Stimulated activated CD4-positive, alpha-beta T cell treated with anti-CD3 and anti-CD28 coated beads, Interleukin-15, amount 100 ng/mL, for 24 hours (primary cell): ENCODE measurements at regions not wholly inside any gene's neighbourhood (a gene's known extent, or its start where the extent isn't known, plus 50 kb on each side); places are given as distances from the start of the nearest gene placed in this dataset.

Experiments
- DNase-seq: peaks from one replicate; pipeline ENCODE4 v3.0.0-alpha.2; 2020

DNA sequence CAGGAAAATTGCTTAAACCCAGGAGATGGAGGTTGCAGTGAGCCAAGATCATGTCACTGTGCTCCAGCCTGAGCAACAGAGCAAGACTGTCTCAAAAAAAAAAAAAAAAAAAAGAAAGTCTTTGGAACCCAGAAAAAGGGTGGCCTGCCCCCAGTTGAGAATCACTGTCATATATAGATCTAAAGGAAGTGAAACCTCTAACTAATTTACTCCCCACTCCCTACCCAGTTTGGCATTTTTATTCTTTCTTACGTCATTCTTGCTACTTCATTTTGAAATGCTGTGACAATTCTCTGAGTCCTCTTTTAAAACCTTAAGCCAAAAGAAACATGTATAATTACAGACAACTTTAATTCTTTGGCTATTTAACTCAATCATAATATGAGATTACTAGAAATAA is 254.8 kb downstream of the CDC5L start:
- peak; percentile 24 for DNase-seq

DNA sequence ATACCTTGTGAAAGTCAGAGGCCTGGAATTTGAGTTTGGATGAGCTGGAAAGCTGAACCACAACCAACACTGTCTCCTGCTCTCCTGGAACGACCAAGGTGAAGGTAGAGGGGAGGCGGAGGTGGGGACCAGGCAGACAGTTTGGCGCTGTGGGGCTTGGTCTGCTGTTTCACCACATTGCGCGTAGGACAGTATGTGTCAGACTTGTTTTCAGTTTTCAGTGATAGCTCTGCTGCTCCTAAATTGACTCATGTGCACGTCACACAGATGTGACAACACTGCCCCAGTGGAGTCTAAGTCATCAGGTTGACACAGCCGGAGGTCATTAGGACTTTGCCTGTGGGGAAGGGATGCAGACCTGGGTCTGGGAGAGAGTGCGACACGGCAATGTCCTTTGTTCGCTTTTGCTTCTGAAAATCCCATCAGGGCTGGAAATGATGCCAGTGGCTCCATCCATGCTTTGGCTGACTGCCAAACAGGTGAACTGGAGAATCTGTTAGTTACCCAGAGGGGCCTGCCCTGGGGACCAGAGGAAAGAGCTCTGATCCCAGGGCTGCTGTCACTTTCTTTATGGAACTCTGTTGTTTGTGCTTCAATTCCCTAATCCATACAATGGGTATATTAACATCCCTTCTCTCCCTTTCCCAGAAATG is 255.5 kb downstream of the CDC5L start:
- peak; percentile 72 for DNase-seq

DNA sequence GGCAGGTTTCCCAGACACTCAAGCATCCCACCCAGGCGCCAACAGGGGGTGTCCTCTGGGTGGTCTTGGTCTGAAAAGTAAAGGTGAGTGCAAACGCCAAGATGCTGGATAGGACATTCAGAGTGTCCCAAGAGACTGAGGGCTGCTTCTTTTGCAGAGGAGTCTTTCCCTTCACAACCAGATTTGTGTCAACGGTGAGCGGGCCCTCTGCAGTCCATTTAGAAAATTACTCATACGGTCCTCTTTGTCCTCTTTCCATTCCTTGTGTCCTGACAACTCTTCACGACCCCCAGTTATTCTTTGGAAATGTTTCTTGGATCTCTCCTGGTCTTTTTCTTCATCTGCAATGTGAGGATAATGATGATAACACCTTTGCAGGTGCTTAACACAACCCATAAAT is 257.8 kb downstream of the CDC5L start:
- DNase-seq: no peak

DNA sequence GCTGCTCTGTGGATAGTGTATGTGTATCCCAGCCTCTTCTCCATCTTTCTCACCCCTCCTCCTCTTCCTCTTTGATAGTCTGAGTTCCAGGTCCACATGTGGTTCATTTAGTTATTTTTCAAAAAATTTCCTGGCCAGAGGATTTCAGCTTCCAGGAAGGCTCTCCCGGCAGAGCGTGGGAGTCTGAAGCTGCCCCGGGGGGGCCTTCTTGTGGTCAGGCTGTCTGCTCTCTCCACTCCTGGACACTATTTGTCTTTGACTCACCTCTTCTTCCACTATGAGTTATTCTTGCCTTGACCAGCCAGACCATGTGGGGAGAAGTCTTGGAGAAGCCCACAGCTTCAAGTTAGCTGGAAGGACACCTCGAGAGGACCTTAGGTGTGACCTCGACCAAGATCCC is 258.8 kb downstream of the CDC5L start:
- no peak for DNase-seq

DNA sequence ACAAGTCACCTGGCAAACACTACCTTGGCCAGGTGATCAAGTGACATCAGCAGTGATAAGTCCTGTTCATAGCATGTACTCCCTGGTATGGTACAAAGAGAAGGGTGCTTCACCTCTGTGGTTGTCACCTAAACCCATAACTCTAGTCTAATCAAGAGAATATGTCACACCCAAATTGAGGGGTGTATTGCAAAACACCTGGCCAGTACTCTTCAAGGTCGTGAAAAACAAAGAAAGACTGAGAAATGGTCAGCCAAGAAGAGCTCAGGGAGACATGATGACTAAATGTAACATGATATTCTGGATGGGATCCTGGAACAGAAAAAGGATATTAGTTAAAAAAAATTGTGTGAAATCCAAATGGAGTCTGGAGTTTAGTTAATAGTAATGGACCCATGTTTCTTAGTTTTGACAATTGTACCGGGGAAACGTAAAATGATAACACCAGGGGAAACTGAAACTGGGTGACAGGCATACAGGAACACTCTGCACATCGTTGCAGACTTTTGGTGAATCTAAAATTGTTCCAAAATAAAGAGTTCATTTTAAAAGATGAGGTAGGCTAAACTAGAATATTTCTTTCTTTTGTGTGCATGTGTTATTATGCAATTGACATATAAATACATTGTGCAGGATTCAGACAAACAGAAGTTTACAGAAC is 262.0 kb downstream of the CDC5L start:
- DNase-seq: no peak

DNA sequence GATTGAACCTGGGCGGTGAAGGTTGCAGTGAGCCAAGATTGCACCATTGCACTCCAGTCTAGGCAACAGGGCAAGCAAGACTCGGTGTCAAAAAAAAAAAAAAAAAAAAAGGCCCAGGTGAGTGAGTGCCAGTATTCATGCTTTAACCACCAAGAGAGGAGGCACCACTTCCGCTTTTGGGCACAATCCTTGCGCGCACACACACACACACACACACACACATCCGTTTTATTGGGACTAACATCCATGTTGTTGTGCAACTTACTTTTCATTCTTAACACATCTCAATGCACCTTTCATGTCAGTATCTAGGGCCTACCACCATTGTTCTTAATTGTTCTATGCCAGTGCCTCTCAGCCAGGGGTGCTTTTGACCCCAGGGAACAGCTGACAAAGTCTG is 263.0 kb downstream of the CDC5L start:
- DNase-seq: no peak

DNA sequence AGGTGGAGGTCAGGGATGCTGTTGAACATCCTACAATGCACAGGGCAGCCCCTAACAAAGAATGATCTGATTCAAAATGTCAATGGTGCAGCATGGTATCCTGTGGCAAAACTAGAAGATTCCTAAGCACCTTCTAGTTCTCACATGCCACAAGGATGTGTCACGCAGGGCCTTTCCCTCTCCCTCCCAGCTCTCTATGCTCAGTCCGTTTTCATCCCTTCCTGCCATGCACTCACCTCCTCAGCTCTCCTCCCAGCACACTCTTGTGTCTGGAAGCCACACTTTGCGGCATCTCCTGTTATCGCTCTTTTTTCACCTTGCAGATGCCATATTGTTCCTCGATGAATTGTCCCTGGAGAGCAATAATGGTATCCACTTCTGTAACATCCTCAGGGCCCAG is 263.4 kb downstream of the CDC5L start:
- no peak for DNase-seq

DNA sequence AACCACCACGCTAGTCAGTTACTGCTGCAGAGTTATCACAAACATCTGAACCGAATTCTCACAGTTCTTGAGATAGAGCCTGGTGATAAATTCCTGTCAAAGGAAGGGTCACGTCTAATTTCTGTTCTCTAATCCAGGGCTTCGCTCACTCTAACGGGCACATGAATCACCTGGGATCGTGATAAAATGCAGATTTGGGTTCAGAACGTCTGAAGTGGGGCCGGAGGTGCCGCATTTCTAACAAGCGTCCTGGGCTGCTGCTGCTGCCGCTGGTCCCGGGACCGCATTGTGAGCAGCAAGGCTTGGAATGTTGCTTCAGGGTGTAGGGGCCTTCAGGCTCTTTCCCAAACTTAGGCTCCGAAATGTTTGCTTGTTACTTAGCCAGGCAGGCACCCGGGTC is 264.1 kb downstream of the CDC5L start:
- no peak for DNase-seq

DNA sequence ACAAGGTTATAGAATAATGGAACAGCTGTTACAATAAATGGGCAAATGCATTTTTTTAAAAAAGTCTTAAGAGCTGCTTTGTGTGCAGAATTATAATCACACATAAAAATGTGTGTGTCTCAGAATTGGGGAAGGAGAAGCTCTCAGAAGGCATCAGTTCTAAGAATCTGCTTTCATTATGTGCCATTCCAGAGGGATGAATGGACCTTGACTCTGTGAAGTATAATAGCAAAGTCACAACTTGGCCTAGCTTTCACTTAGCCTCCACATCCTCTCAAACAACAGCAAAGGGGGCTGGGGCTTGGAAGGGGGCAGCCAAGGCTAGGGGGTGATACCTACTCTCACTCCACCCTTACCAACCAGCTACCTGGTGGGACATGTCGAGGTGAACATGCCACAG is 265.0 kb downstream of the CDC5L start:
- DNase-seq: no peak

DNA sequence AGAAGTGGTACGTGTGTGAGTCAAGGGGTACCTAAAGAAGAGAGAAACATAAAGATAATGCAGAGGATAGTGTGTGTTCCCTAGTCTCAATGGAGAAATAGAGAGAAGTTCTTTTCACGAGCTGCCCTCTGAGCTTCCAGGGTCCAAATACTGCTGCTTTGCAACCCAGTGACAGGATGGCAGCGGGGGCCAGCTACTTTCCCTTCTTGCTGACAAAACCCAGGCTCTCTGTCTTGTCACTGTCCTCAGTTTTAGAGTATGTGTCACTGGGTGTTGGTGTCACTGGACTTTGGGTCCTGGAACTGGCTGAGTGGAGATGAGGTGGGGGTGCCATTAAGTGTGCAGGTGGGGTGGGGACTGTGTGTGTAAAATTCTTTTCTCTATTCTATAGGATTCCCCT is 265.6 kb downstream of the CDC5L start:
- DNase-seq: no peak

DNA sequence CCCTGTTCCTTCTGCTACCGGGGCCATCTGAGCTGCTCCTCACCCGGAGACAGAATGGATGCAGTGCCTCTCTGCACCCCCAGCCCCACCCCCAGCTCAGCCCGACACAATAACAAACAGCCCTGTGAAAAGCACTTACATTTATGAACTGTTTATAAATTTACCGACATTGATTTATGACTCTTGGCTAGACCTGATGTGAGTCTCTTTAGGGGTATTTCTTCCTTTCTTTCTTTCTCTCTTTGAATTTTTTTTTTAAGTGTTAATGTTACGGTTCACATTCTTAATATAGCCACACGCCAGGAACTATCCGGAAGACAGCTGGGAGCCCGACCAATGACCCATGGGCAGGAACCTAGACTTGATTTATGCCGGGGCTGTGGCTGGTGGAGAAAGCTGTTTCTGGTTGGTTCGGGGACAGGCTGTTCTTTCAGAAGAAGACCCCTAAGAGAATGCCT is 266.3 kb downstream of the CDC5L start:
- no peak for DNase-seq

DNA sequence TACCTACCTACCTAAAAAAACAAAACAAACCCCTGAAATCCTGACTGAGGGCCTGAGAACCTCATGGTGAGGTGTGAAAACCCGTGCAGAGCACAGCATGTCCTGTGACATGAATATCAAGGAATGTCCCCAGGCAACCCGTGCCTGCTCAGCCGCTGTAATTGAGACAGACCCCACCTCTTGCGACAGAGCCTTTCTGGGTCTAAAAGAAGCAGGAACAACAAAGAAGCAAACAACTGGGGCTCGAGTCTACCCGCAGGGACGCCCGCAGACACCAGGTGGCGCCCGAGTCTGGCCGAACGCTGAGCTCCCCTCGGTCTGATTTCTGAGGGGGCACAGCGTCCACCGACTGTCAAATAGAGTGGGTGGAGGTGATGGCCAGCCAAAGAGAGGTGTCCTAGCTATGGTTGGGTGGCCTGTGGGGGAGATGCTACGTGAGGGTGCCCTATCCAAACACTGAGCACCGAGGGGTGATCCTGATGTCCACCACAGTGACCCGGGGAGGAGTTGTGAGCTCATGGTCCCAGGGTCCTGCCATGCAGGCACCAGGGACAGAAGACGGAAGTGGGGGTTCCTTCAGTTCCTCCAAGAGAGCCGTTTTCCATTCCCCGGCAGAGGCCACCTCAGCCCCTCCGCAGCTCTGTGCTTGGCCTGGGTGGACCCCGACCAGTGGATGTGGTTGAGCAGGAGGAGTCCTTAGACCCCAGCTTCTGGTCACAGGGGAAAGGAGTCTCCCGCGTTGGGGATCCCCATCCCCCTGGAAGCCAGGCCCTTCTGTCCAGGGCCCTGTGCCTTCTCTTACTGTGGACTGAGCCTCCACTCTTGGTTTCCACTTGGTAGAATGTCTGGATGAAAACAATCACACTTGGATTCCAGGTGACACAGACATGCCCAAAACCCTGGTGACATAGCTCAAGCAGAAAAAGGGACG is 268.2 kb downstream of the CDC5L start:
- DNase-seq: peak; percentile 83

DNA sequence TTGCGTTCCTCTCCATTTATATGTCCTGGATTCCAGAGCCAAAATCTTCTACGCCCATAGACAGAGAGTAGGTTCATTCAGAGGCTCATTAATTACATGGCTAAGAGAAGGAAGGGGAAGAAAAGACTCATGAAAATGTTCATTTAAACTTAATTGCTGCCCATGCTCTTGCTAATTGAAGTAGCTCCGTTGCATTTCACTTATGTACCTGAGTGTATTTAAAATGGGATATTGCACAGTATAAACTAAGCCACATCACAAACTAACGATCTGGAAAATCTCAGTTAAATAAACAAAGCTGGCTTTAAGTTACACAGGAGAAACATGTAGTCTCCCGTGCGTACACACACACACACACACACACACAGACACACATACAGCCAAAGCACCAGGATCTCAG is 269.2 kb downstream of the CDC5L start:
- no peak for DNase-seq

DNA sequence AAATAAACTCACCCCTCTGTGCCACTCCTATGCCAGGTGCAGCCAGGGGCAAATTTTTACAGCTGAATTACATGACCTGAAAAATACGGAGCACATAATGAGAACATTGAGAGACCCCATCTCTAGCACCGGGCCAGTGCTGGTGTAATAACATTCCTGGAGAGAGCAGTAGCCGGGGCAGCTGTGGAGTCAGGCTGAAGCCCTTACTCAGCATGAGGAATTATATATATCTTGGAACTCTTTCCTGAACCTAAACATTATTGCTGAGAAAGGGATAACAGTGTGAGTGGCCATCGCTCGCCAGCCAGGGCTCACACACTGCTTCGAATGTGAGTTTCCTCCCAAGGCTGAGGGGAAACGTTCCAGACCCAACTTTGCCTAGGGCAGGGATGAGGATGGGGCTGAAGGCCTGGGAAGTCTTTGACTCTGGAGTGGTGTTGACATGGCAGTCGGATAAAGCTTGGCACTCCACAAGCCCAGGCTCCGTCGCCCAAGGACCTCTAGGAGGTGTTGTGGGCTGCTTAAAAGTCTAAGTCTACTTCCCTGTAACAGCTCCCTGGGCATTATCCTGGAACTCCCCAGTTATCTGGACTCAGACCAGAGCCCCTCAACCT is 269.8 kb downstream of the CDC5L start:
- no peak for DNase-seq

DNA sequence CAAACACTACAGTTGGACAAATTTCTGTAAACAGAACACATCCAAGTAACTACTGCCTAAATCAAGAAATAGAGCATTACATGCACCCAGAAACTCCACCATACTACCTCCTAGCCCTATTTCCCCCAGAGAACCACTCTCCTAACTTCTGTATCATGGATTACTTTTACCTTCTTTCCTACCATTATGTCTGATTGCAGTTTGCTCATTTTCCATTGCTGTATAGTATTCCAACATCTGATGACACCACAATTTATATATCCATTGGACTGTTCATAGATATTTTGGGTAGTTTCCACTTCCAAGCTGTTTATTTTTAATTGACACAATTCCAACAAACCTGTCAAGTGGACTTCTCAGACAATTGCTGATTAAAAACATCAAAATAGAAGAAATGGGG is 271.1 kb downstream of the CDC5L start:
- no peak for DNase-seq

DNA sequence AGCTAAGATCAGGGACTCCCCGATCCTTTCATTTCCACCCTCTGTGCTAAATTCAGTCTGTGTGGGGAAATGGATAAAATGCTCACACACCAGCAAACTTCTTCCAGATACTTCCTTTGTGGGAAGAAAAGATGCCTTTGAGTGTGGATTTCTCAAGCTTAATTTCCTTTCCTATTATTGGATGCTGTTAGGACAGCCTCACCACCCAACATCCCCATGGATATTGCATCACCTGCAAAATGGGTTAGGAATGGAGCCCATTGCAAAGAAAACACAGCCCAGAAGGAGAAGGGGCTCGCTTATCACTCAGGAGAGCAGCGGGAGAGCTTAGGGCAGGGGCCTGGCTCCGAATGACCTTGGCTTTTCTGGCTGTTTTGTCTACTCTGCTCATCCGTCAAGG is 272.2 kb downstream of the CDC5L start:
- no peak for DNase-seq

DNA sequence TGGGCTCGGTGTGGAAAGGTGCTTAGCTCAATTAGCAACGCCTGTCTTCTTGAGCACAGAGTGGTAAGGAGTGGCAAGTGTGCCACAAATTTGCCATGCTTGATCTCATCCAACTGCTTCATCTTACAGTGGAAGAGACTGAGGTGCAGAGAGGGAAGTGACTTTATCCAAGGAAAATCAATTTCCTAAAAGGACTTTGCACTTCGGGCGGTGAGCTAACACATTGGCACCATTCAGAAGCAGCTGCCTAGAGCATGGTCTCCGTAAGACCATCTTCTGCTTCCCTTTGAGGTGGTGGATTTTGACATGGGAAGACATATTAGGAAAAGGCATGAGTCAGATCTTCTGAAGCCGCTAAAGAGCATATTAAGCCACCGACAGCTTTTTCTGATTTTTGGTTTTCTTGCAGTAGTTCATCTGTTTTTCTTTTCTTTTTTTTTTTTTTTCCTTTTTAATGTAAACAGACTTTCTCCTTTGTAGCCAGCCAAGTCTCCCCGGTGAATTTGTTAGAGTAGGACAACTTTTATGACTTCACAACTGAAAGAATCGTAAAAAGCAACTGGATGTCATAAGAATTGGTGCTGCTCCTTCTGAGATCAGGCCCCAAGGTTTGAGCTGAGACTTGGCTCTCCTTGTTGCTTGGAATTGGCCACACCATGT is 273.2 kb downstream of the CDC5L start:
- no peak for DNase-seq

DNA sequence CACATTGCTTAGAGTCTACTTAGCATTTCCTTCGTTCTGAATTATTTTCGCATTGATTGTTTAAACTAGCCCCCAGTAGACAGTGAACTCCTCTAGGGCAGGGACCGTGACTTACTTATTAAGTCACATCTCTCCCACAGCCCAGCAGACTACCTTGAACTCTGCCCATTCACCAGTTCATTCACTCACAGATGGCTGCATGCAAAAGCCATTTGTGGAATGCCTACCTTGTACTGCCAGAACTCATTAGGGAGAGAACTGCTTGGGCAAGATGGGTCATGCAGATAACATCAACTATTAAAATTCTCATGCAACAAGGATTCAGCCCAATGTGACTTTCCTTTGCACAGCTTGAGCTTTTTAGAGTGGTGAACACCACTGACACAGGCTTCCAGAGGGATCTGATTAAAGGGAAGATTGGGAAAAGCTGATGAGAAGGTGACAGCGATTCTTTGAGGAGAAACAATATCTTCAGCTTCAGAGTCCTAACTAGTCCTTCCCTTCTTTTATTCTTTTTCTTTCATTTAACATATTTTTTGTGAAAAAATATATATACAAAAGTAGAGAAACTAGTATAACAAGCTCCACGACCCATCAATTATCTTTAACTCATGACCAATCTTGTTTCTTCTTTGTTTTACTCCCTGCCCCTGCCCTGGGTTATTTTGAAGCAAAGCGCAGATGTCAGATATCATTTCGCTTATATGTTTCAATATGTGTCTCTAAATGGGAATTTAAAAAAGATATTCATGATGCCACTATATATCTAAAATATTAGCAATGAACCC is 273.9 kb downstream of the CDC5L start:
- DNase-seq: no peak

DNA sequence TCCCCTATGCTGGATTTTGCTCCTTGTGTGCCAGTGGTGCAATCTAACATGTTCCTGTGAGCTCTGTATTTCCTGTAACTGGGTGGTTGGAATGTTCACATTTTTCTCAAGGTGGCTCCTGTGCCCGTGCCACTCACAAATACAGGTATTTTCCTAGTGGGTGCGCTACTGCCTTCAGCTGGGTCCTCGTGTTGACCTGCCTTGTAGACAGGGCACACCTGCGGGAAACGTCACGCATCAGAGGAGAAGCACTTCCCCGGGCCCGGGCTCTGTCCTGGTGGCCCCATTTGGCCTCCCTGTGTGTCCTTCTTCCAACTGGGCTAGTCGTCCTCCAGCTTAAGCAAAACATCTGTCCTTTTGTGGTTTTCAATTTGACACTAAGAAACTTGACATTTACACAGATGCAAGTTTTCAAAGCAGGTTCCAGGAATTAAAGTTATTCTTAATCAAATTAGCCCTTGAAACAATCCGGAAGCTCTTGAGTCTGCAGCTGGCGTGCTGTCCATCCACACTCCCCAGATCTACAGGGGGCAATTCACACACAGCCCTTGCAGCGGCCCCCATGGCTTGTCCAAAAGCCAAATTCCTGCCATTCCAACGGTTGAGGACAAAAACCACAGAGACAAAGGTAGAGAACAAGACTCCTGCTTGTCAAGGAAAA is 275.1 kb downstream of the CDC5L start:
- no peak for DNase-seq

DNA sequence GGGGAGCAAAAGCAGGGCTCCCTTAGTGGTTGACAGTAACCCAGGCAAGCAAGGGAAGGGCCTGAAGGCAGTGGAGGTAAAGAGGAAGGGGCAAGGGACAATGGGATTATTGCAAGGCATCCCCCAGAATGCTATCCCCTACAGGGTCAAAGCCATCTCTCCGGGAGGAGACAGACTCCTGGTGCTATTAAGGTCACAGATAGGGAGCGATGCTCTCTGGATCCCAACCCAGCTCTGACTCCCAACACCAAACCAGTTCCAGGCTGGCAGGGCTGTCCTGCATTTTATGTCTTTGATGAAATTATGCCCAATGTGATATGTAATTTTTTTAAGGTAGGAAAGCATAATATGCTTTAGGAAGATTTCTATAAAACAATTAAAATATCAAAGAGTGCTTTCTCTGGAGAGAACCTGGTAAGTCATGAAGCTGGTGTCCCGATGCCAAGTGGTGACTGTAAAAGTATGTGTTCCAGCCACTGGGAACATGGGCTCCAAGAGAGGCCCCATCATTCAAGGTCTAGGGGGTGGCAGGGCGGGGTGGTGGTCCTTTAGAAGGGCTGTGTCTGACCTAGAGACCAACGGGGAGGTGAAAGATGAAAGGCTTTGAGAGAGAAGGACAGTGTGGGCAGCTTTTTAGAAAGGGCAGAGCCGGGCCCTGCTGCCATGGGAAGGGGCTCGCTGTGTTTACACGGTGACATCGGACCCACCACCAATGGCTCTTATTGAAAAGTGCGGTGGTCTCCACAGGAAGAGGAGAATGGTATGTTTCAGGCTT is 276.5 kb downstream of the CDC5L start:
- no peak for DNase-seq

DNA sequence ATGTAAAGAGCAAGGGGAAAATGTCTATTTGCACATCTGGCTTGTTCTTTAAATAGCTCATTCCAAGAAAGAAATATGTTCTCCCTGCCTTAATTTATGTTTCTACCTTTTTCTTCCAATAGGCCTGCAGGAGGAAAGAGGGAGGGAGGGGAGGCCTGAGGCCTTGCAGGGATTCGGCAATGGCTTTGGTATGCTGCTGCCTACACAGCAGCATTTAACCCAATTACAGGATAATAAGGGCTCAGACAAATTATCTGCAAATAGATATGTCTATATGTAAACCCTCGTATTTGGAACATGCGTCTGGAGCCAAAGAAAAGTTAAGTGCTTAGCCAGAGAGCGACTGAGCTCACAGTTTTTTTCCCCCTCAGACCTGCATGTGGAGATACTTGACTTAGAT is 277.2 kb downstream of the CDC5L start:
- DNase-seq: no peak
